HG02571 (cell line): ENCODE measurements at regions not wholly inside any gene's neighbourhood (a gene's known extent, or its start where the extent isn't known, plus 50 kb on each side); places are given as distances from the start of the nearest gene placed in this dataset.
A peak's percentile ranks its signal among the peaks of the same experiment; 100 is the strongest.
"Not testable (repeated sequence)": the region's sequence is repeated elsewhere in the genome, so short reads cannot be mapped to it uniquely, and the experiment has no call there.

Experiments
- ATAC-seq: cut with Tn5 transposase; IDR thresholded peaks from one replicate; pipeline ENCODE4 v1.9.1; 2021; ENCODE audit warnings: mild to moderate bottlenecking, moderate library complexity; ENCODE audit not compliant: unreplicated experiment

DNA sequence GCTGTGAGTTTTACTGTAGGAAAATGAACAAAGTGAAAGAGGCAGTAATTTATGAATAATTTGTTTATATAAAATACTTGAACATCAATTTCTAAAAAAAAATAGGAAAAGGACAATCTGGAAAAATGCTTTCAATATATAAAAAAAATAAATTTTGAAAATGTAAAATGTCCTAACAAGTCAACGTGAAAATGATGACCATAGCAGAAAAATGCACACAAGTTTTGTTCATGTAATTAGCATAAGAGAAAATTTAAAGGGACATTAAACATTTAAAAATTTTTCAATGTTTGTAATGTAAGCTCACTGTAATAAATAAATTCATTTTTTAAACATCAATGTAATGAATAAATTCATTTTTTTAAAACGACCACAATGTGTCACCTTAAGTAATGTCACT, 214.8 kb upstream of the ATXN7L3B start:
- no peak for ATAC-seq

- ATAC-seq, result no peak
These were observed 209.0 kb upstream of the ATXN7L3B start for GRCh38 chr12:74328623-74329022.

GRCh38 chr12:74334780-74335179, 202.9 kb upstream of the ATXN7L3B start:
- no peak for ATAC-seq

GRCh38 chr12:74337951-74338350, 199.7 kb upstream of the ATXN7L3B start:
- no peak for ATAC-seq

- ATAC-seq, result no peak
These were observed 198.4 kb upstream of the ATXN7L3B start for GRCh38 chr12:74339211-74339610.

GRCh38 chr12:74349925-74350324, 187.7 kb upstream of the ATXN7L3B start:
- ATAC-seq, result no peak

GRCh38 chr12:74365178-74365964, 172.3 kb upstream of the ATXN7L3B start:
- peak; percentile 71 for ATAC-seq

DNA sequence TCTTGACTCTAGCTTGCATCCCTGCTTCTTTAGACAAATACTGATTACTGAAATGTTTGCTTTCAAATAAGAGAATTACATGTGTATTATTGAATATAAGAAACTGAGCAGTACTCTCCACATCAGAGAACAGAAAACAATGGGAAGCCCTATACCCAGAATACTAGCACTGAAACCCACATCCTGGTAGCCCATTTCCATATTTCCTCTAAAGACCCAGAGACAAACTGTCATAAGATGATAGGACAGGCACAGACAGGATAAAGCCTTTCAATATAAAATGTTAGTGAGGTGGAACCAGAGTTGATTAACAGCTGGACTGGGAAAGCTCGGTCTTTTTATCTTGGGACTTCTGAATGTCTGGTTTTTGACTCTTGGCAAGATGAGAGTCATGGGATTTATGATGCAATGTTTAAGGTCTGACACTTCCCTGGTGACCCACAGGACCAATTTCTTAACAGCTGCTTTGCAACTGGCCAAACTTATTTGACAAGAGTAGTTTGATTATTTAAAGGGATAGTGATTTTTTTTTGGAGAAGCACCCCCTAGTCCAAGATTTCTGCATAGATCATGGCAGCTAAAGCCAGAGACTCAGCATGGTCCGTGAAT, 166.9 kb upstream of the ATXN7L3B start:
- ATAC-seq, result no peak

DNA sequence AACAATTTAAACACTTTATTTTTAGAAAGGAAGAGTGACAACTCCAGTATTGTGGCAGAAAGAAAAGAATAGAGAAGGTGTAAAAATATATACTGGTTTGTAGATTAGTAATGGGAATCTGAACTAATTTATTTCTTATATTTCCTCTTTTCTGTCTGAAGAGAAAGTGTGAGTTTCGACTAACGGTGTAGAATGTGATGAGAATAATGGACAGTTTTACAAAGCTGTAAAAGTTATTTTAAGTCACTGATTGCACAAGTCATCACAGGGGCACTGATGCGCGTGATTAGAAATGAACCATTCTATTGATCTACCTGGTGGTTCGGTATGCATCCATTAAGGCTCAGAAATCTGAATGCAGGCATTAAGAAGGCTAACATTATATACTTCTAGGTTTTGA, 158.5 kb upstream of the ATXN7L3B start:
- ATAC-seq, result no peak

DNA sequence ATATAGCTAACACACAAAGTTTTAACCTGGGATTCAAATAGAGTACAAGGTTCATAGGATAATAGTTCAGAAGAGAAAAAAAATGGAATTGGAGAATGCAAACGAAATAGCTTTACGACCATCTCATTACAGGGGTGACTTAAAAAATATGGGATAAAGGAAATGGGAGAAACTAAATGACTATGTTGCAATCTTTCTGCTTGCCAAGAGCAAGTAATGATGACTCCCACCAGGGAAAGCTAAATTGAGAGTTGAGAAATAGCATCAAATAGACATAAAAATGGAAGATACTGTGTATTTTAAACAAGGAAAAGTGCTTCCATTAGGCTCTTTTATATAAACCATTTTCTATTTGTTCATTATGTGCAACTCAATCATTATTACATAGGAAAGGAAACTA, 155.7 kb upstream of the ATXN7L3B start:
- no peak for ATAC-seq

DNA sequence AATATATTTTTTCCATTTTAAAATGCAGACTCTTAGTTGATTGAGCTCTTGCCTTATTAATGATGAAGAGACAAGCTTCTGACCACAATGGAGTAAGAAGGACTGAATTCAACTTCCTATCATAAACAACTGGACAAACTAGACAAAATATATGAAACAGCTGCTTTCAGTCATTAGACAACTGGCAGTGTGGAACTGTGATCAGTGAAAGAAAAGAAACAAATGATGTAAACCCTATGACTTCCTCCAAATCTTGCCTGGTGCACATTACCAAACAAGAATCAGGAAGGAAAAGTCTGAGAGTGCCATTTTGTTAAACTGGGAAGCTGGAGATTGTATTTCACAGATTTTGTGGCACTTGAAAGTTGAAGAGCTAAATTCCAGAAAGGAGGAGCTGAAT, 154.7 kb upstream of the ATXN7L3B start:
- ATAC-seq, result no peak

- no peak for ATAC-seq
These were observed 146.4 kb upstream of the ATXN7L3B start for GRCh38 chr12:74391283-74391682.

DNA sequence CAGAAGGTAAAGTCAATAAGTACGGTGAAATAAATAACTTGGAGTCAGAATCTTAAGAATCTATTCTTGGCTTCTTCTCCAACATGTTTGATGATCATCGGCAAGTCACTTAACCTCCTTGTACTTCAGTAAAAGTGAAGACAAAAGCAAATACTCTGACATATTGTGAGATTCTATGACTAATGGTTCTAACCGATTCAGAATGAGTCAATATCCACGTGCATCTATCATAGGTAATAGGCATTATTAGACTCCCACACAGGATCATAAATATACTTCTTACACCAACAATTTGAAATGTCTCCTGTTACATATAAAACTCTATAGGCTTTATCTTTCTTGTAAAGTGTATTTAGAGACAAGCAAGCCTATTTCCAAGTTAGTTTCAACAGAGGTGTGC, 144.4 kb upstream of the ATXN7L3B start:
- ATAC-seq, result no peak

DNA sequence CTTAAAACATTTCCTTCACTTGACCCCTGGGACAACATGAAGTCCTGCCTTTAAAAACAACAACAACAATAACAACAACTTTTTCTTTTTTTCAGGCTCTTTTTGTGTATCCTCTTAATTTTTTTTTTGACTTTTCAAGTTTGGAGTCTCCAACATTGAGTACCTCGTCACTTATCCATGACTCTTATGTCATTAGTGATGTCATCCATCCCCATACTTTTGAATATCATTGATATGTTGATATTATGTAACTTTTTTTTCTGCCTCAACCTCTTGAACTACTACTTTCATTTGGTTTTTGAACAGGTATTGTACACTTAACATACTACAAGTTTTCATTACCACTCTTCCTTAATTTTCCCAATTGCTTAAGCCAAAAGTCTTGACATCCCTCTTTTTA, 143.0 kb upstream of the ATXN7L3B start:
- no peak for ATAC-seq

DNA sequence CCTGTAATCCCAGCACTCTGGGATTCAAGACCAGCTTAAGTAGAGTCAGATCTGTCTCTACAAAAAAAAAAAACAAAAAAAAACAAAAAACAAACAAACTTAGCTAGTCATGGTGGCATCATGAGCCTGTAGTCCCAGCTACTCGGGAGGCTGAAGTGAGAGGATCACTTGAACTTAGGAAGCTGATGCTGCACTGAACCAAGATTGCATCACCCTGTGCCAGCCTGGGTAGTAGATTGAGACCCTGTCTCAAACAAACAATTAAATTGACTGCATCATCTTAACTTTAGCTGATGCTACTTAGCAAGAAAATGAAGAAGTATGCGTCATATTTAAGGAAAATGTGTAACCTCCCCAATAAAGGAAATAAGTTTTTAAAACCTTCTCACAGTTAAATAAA, 136.6 kb upstream of the ATXN7L3B start:
- no peak for ATAC-seq

GRCh38 chr12:74401966-74402365, 135.7 kb upstream of the ATXN7L3B start:
- no peak for ATAC-seq

DNA sequence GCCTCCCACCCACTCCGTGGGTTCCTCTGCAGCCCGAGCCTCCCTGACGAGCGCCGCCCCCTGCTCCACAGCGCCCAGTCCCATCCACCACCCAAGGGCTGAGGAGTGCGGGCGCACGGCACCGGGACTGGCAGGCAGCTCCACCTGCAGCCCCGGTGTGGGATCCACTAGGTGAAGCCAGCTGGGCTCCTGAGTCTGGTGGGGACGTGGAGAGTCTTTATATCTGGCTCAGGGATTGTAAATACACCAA, 134.5 kb upstream of the ATXN7L3B start:
- not testable (repeated sequence) for ATAC-seq

DNA sequence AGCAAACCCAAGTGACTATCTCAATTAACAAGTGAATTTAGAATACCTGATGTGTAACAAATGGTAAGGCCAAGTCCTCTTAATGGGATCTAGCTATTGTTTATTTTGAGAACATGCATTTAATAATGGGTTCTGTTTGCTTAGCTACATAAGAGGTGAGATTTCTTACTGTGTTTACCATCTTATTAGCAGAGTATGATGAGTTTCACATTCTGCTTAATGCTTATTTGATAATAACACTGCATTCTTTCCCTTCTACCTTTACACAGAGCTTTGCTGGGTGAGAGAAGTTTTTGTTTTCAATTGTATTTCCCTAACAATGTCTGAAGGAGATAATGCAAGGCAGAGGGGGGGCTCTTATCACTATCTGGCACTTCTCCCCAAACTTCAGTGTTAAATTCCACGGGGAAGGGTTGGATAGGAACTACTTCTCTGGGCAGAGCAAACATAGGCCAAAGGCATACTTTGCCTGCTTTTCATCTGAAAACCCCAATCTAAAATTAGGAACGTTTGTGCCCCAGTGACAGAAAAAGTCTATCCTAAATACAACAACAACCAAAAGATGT, 129.0 kb upstream of the ATXN7L3B start:
- ATAC-seq, result no peak

DNA sequence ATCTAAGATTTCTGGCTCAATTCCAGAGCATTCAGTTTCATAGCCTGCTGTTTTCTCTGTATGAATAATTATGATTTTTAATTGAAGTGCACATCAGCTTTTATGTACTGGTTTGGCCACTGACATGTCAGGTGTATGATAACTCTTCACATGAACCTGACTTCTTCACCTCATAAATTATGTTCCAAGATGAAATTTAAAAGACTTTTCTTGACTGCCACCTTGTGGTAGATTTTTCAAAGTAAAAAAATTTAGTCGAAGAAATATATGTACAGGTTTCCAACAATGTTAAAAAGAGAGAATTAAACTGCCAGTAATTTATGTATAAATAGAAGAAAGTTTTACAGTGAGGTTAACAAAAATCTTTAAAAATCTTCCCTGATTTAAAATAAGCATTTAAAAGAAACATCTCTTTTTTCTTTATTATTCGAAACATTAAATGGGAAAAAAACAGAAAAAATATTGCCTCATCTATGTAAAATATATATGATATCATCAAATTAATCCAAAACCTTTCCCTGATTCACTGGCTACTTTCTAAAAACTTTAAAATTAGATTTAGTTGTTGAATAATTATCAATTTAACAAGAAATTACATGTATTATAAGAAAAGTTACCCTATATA, 124.9 kb upstream of the ATXN7L3B start:
- ATAC-seq, result no peak

DNA sequence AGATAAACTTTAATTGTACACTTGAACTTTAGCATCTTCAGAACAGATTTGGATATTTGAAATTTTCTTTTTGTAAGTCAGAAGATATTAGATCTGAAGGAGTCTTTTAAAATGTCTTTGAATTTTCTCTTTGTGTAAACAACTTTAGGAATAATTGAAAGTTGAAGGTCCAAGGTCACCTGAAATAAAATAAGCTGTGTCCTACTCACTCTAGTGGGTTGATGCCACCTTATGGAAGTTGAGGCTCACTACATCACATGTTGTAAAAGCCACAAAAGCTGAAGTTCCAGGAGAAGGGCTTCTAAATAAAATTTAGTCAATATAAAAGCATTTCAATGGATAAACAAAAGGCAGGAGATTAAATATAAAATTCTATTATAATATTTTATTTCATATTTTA, 122.0 kb upstream of the ATXN7L3B start:
- ATAC-seq, result peak; percentile 51

DNA sequence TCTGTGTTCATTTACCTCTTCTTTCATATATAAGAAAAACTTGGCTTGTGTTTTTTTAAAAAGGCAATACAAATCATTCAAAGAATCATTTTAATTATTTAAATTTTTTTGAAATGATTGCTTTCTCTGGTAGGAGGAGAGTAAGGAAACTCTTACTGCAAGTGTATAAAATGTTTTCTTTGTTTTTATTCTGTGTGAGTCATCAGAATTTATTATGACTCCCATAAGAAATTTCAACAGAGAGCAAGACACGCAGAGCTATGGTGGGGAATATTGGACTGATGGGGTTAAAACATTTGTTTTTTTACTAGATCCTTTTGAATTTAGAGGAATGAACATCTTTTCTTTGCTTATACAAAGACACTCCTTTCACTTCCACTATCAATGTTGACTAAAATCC, 119.1 kb upstream of the ATXN7L3B start:
- no peak for ATAC-seq

- ATAC-seq, result no peak
These were observed 112.9 kb upstream of the ATXN7L3B start for GRCh38 chr12:74424778-74425177.
